Heart right ventricle (tissue), 16 donors: ENCODE measurements at regions not wholly inside any gene's neighbourhood (a gene's known extent, or its start where the extent isn't known, plus 50 kb on each side); places are given as distances from the start of the nearest gene placed in this dataset.
"Not testable (repeated sequence)": the region's sequence is repeated elsewhere in the genome, so short reads cannot be mapped to it uniquely, and the experiment has no call there.

Source experiments
- ATAC-seq, 8 donors: fragments of 200-7000 bp; cut with Tn5 transposase; one replicate each; pipeline ENCODE4 v1.9.1; 2020; ENCODE audit warnings: mild to moderate bottlenecking in 8 of 8, moderate library complexity in 8 of 8, moderate number of reproducible peaks in 1 of 8
- DNase-seq, 2 donors: peaks; one replicate each; pipeline ENCODE4 v3.0.0-alpha.2; 2020
- H3K27ac ChIP-seq, 10 donors: fragments of 200-600 bp; sonication (generic) in 2 of 10; one replicate each; pipeline versions ENCODE4 v1.5.0 to v1.8.0; 2020 to 2022; ENCODE audit warnings: mild to moderate bottlenecking in 3 of 10
- H3K27me3 ChIP-seq, 7 donors: fragments of 200-600 bp; one replicate each; pipeline ENCODE4 v1.8.0; 2021 to 2022; ENCODE audit warnings: mild to moderate bottlenecking in 2 of 7
- H3K36me3 ChIP-seq, 9 donors: fragments of 200-600 bp; sonication (generic) in 1 of 9; one replicate each; pipeline versions ENCODE4 v1.5.0 to v1.8.0; 2020 to 2022; ENCODE audit warnings: mild to moderate bottlenecking in 2 of 9
- H3K4me1 ChIP-seq, 9 donors: fragments of 200-600 bp; sonication (generic) in 1 of 9; one replicate each; pipeline versions ENCODE4 v1.5.0 to v1.8.0; 2020 to 2022; ENCODE audit warnings: mild to moderate bottlenecking in 4 of 9
- H3K4me3 ChIP-seq, 10 donors: fragments of 200-600 bp; sonication (generic) in 2 of 10; one replicate each; pipeline versions ENCODE4 v1.5.0 to v1.8.0; 2020 to 2022; ENCODE audit warnings: mild to moderate bottlenecking in 7 of 10, moderate library complexity in 2 of 10
- H3K9me3 ChIP-seq, 11 donors: fragments of 200-600 bp in 10 of 11; sonication (generic) in 2 of 11; one replicate each; pipeline versions ENCODE4 v1.5.0 to v1.8.0; 2013 to 2022; ENCODE audit warnings: mild to moderate bottlenecking in 2 of 11, control low read depth in 1 of 11, moderate library complexity in 1 of 11
- WGBS, 2 donors: extraction: QIAGEN DNeasy Blood & Tissue Kit; methylation state at CpG; one replicate each; pipeline ENCODE4 v1.1.7; 2013; ENCODE audit warnings: inconsistent platforms in 1 of 2; 5-methylcytosine and 5-hydroxymethylcytosine counted together
- intact Hi-C, 10 donors: fragments of 100-400 bp; cut with DNase I; formaldehyde crosslinking; loops; one replicate each; pipeline versions ENCODE4 v1.11.1 to v1.14.2; 2022
- donor health status: Arrhythmogenic right ventricular cardiomyopathy.
- donor health status: ischemic (EF 13 %, LVEDD 7.1; RV severe dilation, severe dysfunction).
- donor health status: healthy with polysubstance abuse.
- donor health status: DM: no; HTN: yes; CAD: no.
- donor health status: DM: no; HTN: no; CAD: no.
- donor health status: ischemic (EF 25% LVEDD 6.9; RV normal size, moderate dysfunction).
- donor health status: ischemic (EF 25% LVEDD 5.7; RV mildly dilated, moderate dysfunction).
- donor health status: healthy.
- donor health status: DM: yes; HTN: yes; CAD: no.
- donor health status: Ischemic cardiomyopathy.
- donor health status: ischemic (EF 35%, LVEDD 5.7; RV mildly dilated, moderate dysfunction).
- donor health status: nonischemic (EF 11% LVEDD 7.7; RV severe dilation, severe dysfunction).
- donor health status: DM: yes; HTN: yes; CAD: no.
- donor health status: PGD.
- donor health status: ischemic (EF 29% LVEDD 5.4; RV normal size, mild dysfunction).
- donor health status: nonischemic (EF 23%, LVEDD 6.1; RV moderate dilation, normal function).

- H3K4me1 ChIP-seq, H3K9me3 ChIP-seq, H3K36me3 ChIP-seq, DNase-seq, H3K27ac ChIP-seq, H3K4me3 ChIP-seq, H3K27me3 ChIP-seq, ATAC-seq, intact Hi-C loops: not testable (repeated sequence)
- WGBS, 2 donors = no CpG with 5 or more reads among the region's 27 CpGs
Measured at GRCh38 chr21:6140467-6141137, 4380.8 kb upstream of the TPTE start.

GRCh38 chr21:6141138-6141474 lies 4380.3 kb upstream of the TPTE start:
- H3K4me1 ChIP-seq, H3K27ac ChIP-seq, DNase-seq, H3K27me3 ChIP-seq, ATAC-seq, intact Hi-C loops, H3K4me3 ChIP-seq, H3K9me3 ChIP-seq, H3K36me3 ChIP-seq: not testable (repeated sequence)
- no CpG with 5 or more reads among the region's 14 CpGs for WGBS, 2 donors

- H3K9me3 ChIP-seq, H3K4me1 ChIP-seq, H3K27ac ChIP-seq, H3K36me3 ChIP-seq, DNase-seq, H3K4me3 ChIP-seq, ATAC-seq, H3K27me3 ChIP-seq, intact Hi-C loops: not testable (repeated sequence)
- WGBS, 2 donors = no CpG with 5 or more reads among the region's 4 CpGs
Measured at GRCh38 chr21:6153154-6153553, 4368.2 kb upstream of the TPTE start.

GRCh38 chr21:6154524-6155320 lies 4366.7 kb upstream of the TPTE start:
- 24 to 43% methylated on average over 1 to 5 of the region's 30 CpGs for WGBS, 2 donors
- ATAC-seq = peak; percentile 63 to 89 (median 82)
- H3K4me3 ChIP-seq = not testable (repeated sequence)

GRCh38 chr21:6156712-6157389 lies 4364.5 kb upstream of the TPTE start:
- WGBS, 2 donors = 86 to 98% methylated on average over 1 to 5 of the region's 27 CpGs
- H3K36me3 ChIP-seq = not testable (repeated sequence)

More at GRCh38 chr21:6154524-6155320, 4366.7 kb upstream of the TPTE start:
- H3K36me3 ChIP-seq, DNase-seq, H3K27ac ChIP-seq, H3K4me1 ChIP-seq, H3K9me3 ChIP-seq, intact Hi-C loops, H3K27me3 ChIP-seq: not testable (repeated sequence)

GRCh38 chr21:6157515-6157914 lies 4363.9 kb upstream of the TPTE start:
- ATAC-seq, DNase-seq, intact Hi-C loops, H3K4me1 ChIP-seq, H3K27ac ChIP-seq, H3K36me3 ChIP-seq, H3K4me3 ChIP-seq, H3K9me3 ChIP-seq, H3K27me3 ChIP-seq: not testable (repeated sequence)
- 86% methylated on average over 2 of the region's 11 CpGs; no CpG with 5 or more reads in 1 of the 2 donors for WGBS, 2 donors

More at GRCh38 chr21:6156712-6157389, 4364.5 kb upstream of the TPTE start:
- H3K27ac ChIP-seq, DNase-seq, H3K4me3 ChIP-seq, H3K4me1 ChIP-seq, H3K9me3 ChIP-seq, intact Hi-C loops, ATAC-seq, H3K27me3 ChIP-seq: not testable (repeated sequence)

- DNase-seq, H3K36me3 ChIP-seq, H3K4me1 ChIP-seq, H3K27me3 ChIP-seq, H3K4me3 ChIP-seq, H3K9me3 ChIP-seq, H3K27ac ChIP-seq, ATAC-seq, intact Hi-C loops: not testable (repeated sequence)
- 100% methylated on average over 2 of the region's 9 CpGs; no CpG with 5 or more reads in 1 of the 2 donors for WGBS, 2 donors
Measured at GRCh38 chr21:6158171-6158570, 4363.2 kb upstream of the TPTE start.
